Stimulated activated CD8-positive, alpha-beta memory T cell treated with anti-CD3 and anti-CD28 coated beads, Interleukin-4, amount 100 ng/mL, for 4 hours (primary cell): ENCODE measurements at regions not wholly inside any gene's neighbourhood (a gene's known extent, or its start where the extent isn't known, plus 50 kb on each side); places are given as distances from the start of the nearest gene placed in this dataset.

Experiments used
- DNase-seq, 2 donors: peaks; one replicate each; pipeline ENCODE4 v3.0.0-alpha.2; 2020; ENCODE audit warnings: low read depth in 2 of 2, low spot score in 1 of 2

- DNase-seq = no peak
These were observed 64.6 kb upstream of the UBE2E1 start for GRCh38 chr3:23741036-23741706.

- no peak for DNase-seq
These were observed 62.5 kb upstream of the UBE2E1 start for GRCh38 chr3:23743141-23743784.

- DNase-seq = no peak
These were observed 59.3 kb upstream of the UBE2E1 start for GRCh38 chr3:23746441-23746840.

GRCh38 chr3:23747841-23748240 lies 57.9 kb upstream of the UBE2E1 start:
- no peak for DNase-seq

GRCh38 chr3:23748398-23749110 lies 57.2 kb upstream of the UBE2E1 start:
- no peak for DNase-seq

GRCh38 chr3:23749609-23750008 lies 56.1 kb upstream of the UBE2E1 start:
- DNase-seq = no peak

GRCh38 chr3:23750573-23751210 lies 55.1 kb upstream of the UBE2E1 start:
- no peak for DNase-seq

- no peak for DNase-seq
These were observed 54.5 kb upstream of the UBE2E1 start for GRCh38 chr3:23751212-23751723.

GRCh38 chr3:23752126-23752525 lies 53.6 kb upstream of the UBE2E1 start:
- no peak for DNase-seq

GRCh38 chr3:23754215-23754614 lies 51.5 kb upstream of the UBE2E1 start:
- DNase-seq = no peak
